ENCODE measurements at regions not wholly inside any gene's neighbourhood (a gene's known extent, or its start where the extent isn't known, plus 50 kb on each side); places are given as distances from the start of the nearest gene placed in this dataset.

GRCh38 chr20:22653658-22654642 is 69.6 kb upstream of the FOXA2 start (continued):
- TF ChIP-seq NR0B1 (IDR thresholded peaks at IDR 0.05; ENCODE audit: partially characterized antibody), result no peak
- no peak for TF ChIP-seq SETDB1 (IDR thresholded peaks at IDR 0.05; ENCODE audit: low read length)
- TF ChIP-seq ZNF436 (CRISPR knock-in tag; IDR thresholded peaks at IDR 0.05), result no peak
- TF ChIP-seq ZNF589 (CRISPR knock-in tag; IDR thresholded peaks at IDR 0.05; ENCODE audit: low read depth), result no peak
- no peak for TF ChIP-seq THRA (IDR thresholded peaks at IDR 0.05)
- TF ChIP-seq KDM1A (IDR thresholded peaks at IDR 0.05), result no peak
- no peak for TF ChIP-seq POLR2AphosphoS2 (IDR thresholded peaks at IDR 0.05; ENCODE audit: low read length)

Data from K562 (cell line).